Hematopoietic multipotent progenitor cell treated with erythropoietin and hydrocortisone succinate and interleukin-3 and kit ligand, for 17 days (in vitro differentiated cells): ENCODE measurements at regions not wholly inside any gene's neighbourhood (a gene's known extent, or its start where the extent isn't known, plus 50 kb on each side); places are given as distances from the start of the nearest gene placed in this dataset.
"Not testable (repeated sequence)": the region's sequence is repeated elsewhere in the genome, so short reads cannot be mapped to it uniquely, and the experiment has no call there.

ENCODE experiments used
- DNase-seq: peaks from one replicate; pipeline ENCODE4 v3.0.0-alpha.2; 2015; ENCODE audit warnings: low spot score

DNA sequence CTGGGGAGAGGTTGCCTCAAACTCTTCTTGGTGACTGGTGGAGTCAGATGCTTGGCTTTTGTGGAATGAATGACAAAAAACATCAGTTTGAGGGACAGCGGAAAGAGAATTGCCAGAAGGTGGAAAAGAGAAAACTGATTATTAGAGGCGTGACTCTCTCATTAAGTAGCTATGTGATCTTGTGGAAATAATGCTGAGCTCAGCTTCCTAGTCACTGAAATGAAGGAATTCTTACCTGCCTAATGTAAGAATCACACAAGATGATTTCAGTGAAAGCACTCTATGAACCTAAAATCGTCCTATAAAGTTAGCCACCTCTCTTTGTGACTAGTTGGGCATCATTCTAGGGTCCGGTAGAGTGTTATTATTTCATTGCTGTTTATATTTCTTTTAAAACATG, 498.8 kb downstream of the TMEM135 start:
- DNase-seq, result no peak

DNA sequence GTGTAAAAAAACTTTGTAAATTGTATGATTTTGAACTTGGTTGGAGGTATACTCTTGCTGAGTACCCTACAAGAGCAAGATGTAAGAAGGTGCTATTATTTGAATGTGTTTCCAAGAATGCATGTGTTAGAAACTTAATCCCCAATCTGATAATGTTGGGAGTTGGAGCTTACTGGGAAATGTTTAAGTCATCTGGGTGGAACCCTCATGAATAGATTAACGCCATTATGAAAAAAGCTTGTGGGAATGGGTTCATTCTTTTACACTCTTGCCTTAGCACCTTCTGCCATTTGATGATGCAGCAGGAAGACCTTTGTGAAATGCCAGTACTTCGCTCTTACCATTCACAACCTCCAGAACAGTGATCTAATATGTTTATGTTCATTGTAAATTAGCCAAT, 498.3 kb downstream of the TMEM135 start:
- no peak for DNase-seq

DNA sequence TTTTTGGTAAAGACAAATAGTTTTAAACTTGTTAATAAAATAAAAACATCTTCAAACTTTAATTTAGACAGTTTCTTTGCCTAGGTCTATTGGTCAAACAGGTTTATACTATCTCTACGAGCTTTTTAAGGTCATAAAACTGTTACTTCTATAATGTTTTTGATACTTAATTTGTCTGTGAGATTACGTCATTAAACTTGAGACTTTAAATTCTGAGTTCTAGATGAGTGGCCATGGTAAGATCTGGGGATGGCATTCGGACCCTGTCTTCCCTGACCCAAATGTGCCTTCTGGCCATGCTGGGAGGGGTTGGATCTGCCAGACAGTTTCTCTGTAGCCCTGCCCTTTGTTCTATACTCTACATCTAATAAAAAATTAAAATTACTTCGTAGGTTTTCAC, 497.8 kb downstream of the TMEM135 start:
- DNase-seq, result no peak

DNA sequence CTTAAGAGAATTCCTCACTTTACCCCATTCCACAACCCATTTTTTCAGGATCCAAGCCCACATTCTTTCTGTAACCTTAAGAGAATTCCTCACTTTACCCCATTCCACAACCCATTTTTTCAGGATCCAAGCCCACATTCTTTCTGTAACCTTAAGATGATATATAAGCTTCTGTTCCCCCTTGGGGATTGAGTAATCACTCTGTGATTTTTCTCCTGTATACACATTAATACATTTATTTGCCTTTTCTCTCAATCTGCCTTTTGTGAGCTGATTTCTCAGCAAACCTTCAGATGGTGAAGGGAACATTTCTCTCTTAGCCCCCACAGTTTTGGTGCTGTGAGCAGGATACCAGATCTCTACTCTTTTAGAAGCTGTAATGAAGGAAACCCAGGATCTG, 494.1 kb downstream of the TMEM135 start:
- DNase-seq, result not testable (repeated sequence)

DNA sequence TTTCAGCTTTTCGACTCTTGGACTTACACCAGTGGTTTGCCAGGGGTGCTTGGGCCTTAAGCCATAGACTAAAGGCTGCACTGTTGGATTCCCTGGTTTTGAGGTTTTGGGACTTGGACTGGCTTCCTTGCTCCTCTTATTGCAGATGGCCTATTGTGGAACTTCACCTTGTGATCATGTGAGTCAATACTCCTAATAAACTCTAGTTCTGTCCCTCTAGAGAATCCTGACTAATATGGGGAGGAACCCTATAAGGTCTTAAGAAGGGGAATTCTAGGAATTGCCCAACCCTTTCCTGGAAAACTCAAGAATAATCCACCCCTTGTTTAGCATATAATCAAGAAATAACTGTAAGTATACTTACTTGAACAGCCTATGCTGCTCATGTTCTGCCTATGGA, 491.8 kb downstream of the TMEM135 start:
- no peak for DNase-seq

DNA sequence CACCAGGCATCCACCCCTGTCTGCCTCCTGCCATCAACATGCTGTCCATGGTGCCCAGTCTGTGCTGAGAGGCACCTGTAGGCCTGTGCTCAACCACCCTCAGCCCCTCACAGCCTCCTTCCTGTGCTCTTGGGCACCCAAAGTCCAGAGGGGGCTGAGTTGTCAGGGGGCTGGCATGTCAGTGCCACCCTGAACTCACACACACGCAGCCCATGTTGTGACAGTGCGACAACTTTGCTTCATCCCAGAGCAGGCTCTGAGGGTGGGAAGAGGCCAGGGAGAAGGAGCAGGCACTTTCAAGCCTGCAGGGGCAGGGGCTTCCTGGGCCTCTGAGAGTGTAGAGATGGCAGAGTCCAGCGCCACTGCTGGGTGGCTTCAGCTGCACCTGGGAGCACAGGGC, 491.0 kb downstream of the TMEM135 start:
- DNase-seq, result no peak

DNA sequence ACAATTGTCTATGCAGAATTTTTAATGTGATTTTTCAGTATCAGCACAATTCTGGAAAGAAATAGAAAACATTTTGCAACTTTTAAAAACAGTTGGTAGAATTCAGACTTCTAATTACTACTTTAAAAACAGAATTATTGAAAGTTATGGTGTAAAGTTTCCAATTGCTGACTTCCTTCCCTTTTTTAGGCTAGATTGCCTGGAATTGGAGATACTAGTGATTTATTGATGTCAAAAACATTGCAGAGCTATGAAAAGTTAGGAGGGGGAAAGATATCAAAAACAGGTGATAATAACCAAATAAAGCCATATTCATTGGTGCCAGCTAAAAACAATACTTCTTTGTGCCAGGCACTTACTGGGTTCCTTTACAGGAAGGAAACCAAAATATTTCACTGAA, 485.5 kb downstream of the TMEM135 start:
- no peak for DNase-seq

DNA sequence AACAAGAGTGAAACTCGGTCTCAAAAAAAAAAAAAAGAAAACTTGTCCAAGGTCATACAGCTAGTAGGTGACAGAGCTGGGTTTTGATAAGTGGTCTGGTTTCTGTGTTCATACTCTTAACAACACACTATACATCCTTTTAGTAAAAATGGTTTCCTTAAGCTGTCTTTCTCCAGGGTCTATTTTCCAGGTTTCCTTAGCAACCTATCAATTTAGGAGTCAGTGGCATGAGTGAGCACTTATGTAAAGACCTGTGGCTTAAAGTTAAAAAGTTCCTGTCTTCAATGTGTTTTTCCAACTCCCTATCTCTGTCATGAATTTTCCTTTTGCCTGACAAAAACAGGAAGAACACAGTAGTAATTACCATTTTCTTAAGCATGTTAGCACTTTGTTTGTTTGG, 480.5 kb downstream of the TMEM135 start:
- no peak for DNase-seq

DNA sequence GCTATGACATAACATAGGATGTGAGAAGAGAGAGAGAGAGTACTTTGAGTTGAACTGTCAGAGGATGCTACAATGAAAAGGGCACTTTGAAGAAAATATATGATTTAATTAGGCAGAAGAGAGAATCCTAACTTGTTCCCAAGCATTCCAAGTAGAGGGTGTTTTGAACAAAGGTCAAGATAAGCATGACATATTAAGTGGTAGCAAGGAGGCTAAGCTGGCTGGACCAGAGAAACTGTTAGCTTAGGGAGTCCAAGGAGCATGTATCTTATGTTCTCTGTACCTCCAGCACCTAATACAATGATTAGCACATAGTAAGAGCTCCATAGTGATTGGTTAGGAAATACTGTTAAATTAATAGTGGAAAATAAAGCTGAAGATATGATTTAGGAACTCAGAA, 479.6 kb downstream of the TMEM135 start:
- no peak for DNase-seq

DNA sequence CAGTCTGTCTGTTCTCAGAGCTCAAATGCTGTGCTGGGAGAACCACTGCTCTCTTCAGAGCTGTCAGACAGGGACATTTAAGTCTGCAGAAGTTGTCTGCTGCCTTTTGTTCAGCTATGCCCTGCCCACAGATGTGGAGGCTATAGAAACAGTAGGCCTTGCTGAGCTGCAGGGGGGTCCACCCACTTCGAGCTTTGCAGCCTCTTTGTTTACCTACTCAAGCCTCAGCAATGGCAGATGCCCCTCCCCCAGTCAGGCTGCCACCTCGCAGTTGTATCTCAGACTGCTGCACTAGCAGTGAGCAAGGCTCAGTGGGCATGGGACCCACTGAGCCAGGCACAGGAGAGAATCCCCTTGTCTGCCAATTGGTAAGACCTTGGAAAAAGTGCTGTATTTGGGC, 470.0 kb downstream of the TMEM135 start:
- not testable (repeated sequence) for DNase-seq

DNA sequence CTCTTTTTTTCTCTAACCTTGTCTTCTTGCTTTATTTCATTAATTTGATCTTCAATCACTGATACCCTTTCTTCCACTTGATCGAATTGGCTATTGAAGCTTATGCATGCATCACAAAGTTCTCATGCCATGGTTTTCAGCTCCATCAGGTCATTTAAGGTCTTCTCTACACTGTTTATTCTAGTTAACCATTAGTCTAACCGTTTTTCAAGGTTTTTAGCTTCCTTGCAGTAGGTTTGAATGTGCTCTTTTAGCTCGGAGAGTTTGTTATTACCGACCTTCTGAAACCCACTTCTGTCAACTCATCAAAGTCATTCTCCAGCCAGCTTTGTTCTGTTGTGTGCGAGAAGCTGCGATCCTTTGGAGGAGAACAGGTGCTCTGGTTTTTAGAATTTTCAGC, 469.2 kb downstream of the TMEM135 start:
- DNase-seq, result not testable (repeated sequence)

DNA sequence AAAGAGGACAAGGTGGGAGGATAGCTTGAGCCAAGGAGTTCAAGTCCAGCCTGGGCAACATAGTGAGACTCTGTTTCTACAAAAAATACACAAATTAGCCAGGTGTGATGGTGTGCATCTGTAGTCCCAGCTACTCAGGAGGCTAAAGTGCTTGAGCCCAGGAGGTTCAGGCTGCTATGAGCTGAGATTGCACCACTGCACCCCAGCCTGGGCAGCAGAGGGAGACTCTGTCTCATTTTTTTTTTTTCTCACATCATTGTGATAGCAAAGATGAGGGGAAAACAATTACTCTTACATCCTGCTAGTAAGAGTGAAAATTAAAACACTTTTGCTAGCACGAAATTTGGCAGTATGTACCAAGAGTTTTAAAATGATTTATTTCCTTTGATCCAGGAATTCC, 463.7 kb downstream of the TMEM135 start:
- DNase-seq, result no peak

DNA sequence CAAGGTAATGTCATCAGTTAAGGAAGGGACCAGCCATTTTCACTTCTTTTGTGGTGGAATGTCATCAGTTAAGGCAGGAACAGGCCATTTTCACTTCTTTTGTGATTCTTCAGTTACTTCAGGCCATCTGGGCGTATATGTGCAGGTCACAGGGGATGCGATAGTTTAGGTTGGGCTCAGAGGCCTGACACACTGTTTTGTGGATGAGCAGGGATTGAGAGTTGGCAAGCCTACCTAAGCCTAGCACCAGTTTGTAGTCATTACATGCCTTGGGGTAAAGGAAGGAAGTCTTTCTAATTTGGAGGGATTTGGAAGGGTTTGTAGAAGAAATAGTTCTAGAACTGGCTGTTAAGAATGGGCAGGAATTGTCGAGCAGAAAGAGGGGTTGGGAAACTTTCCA, 457.2 kb downstream of the TMEM135 start:
- not testable (repeated sequence) for DNase-seq

DNA sequence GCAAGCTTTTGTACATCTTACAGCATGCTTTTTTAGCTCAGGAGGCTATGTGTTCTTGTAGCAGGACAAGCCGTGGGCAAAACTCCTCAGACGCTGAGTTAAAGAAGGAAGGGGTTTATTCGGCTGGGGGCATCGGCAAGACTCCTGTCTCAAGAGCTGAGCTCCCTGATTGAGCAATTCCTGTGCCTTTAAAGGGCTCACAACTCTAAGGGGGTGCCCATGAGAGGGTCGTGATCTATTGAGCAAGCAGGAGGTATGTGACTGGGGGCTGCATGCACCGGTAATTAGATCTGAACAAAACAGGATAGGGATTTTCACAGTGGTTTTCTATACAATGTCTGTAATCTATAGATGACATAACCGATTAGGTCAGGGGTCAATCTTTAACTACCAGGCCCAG, 456.3 kb downstream of the TMEM135 start:
- not testable (repeated sequence) for DNase-seq

DNA sequence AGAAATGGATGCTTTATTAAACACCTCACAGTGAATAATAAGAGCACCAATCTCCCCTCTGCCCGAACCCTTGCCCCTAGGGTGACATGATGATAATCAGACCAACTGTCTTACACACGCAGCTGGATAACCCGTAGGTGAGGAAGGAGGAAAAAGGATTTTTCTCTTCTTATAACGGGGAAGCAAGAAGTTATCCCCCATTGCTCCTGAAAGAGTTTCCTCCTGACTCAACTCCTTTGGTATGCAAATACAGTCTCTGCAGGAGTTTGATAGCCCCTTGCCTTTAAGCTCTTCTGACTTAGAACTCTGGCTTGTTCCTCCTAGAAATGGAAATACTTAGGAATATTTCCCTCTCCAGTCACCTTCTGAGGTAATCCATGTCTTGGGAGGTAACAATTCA, 455.8 kb downstream of the TMEM135 start:
- DNase-seq, result no peak

DNA sequence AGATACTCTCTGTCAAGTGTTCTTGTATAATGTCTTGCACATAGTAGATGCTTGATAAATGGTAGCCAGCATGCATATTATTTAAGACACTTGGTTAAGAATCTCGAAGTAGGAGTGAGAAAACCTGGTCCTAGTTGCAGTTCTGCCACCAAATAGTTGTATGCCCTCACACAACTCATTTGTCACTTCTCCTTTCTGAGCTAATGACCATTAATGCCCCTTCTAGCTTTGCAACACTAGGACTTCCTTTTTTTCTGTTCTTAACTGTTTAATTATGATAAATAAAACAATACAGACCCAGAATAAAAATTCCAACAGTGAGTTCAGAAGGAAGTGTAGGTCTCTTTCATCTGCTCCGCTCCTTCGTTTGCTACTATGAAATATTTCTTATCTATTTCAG, 453.6 kb downstream of the TMEM135 start:
- no peak for DNase-seq

DNA sequence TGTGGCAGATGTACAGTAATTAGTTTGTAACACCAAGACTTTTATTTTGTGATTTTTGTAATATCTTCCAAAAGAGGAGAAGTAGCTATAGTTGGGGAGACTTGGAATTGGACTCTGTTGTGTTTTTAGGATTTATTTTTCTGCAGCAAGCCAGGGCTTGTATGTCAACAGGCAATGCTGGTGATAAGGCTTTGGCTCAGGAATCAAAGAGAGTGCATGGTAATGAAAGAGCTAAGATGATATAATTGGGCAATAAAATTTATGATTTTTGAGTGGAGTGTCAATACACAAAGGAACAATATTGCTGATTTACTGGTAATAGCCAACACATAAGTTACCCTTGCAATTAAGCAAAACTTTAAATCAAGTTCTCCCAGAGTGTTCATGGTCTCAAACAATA, 452.9 kb downstream of the TMEM135 start:
- DNase-seq, result no peak

DNA sequence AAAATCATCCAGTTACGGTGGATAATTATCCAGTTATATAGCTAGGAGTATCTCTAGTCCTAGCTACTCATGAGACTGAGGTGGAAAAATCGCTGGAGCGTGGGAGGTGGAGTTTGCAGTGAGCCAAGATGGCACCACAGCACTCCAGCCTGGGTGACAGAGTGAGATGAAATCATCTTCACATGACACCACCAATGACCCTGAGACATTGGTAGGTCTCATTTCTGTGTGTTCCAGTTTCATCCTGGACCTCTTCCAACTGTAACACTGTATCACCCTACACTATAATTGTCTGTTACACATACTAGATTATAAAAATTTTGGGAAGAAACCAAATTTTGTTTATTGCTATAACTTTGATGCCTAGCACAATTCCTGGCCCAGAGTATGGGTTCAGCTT, 446.8 kb downstream of the TMEM135 start:
- DNase-seq, result no peak

DNA sequence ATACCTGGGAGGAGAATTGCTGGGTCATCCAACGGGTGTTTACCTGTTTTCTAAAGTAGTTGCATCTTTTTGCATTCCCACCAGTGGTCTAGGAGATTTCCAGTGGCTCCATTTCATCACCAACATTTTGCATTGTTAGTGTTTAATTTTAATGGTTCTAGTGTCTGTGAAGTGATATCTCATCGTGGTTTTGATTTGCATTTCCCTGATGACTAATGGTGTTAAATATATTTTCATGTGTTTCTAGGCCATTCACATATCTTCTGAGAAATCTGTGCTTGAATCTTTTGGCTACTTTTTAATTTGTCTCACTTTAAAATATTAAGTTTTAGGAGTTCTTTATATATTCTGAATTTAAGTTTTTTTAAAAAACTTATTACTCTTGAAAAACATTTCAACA, 439.6 kb downstream of the TMEM135 start:
- DNase-seq, result no peak

DNA sequence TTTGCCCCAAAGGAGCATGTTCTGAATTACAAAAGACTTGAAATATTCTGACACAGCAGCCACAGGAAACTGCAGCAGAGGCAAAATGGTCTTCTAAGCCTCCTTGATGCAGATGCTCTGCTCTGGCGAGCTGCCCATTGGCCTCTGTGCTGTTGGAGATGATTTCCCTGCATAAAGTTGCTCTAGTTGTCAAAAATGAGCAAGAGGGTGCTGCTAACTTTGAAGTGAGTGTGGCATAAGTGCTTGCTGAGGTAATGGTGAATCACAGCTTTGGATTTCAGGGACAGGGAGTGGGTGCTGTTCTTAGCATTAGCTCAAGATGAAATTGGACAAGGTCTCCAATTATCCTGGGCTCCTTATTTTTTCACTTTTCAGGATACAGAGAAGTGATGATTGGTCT, 435.4 kb downstream of the TMEM135 start:
- no peak for DNase-seq

DNA sequence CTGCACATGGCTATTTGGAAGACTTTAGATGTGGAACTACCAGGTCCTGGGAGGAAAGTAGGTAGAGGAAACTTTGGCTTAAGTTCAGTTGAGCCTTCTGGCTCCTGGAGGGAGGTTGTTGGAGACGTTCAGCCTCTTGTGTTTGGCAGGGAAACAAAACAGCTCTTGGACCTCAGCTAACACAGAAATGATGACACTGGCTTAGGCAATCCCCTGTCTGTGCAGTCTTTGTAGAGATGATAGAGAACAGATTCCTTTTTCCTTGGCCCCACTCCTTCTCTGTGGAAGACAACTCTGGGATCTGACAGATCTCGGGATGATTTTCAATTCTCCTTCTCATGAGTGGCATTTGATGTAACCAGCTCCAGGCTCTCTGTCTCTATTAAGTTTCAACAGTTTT, 428.5 kb downstream of the TMEM135 start:
- DNase-seq, result no peak

DNA sequence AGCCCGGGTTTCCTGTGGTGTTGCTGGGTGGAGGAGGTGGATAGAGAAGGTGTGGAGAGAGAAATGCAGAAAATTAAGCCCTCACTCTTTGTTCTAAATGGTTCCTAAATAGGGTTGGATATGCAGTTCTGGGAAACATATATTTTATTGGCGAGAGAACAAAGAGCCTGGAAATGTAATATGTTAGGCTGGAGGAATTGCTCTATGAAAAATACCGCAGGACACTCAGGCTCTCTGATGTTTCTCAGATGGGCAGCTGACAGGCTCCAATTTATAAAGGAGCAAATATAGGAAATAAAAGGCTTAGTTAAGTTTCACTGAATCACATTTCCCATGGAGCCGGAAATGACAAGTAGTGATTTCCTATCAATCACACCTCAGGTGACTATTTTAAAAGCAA, 428.0 kb downstream of the TMEM135 start:
- DNase-seq, result no peak

DNA sequence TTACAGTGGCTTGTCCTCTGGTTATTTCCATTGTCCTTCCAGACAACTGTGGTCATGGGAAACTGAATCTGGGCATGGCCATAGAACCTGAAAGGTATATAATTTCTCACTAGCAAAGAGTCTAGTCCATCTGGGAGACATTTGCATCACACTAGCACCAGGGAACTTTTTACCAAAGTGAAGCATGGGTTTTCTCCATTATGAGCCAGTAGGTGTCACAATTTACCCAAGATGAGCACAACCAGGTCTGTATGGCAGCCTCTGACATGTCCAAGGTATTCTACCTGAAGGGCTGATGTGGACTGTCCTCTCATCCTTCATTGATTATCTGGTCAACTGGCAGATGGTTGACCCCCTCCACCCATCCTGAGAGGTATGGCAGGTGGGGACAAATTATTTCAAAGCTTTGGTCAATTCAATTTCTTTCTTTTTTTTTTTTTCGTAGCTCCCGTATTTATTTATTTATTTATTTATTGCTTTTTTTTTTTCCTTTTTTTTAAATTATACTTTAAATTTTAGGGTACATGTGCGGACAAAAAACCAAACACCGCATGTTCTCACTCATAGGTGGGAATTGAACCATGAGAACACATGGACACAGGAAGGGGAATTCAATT, 425.9 kb downstream of the TMEM135 start:
- no peak for DNase-seq

DNA sequence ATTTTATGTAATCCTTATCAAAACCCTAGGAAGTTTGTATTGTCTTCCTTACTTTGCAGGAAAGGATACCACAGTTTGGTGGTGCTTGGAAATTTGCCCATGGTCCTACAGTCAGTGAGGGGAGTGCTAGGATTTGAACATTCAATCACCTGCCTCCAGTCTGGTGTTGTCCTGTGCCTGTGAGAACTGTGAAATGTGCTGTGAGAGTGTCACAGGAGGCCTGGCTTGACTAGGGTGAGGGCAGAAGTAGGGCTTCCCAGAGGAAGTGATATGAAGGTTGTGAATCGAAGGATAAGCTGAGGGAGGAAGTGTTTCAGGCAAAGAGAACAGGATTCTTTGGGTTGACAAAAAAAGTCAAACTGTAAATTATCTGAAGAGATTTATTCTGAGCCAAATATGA, 424.4 kb downstream of the TMEM135 start:
- DNase-seq, result no peak
